HT1080 (cell line): ENCODE measurements at regions not wholly inside any gene's neighbourhood (a gene's known extent, or its start where the extent isn't known, plus 50 kb on each side); places are given as distances from the start of the nearest gene placed in this dataset.

Experiments used
- DNase-seq: peaks from one replicate; pipeline ENCODE4 v3.0.0-alpha.2; 2015; ENCODE audit warnings: low read depth

GRCh38 chr17:77439189-77440018 is 298.6 kb downstream of the SEC14L1 start:
- DNase-seq, result no peak

- no peak for DNase-seq
Observed at GRCh38 chr17:77440560-77440981, 299.8 kb downstream of the SEC14L1 start.

GRCh38 chr17:77441130-77441920 is 300.6 kb downstream of the SEC14L1 start:
- DNase-seq, result no peak

GRCh38 chr17:77441940-77442339 is 301.2 kb downstream of the SEC14L1 start:
- DNase-seq, result no peak

- no peak for DNase-seq
Observed at GRCh38 chr17:77442976-77443747, 302.4 kb downstream of the SEC14L1 start.

- no peak for DNase-seq
Observed at GRCh38 chr17:77443748-77444260, 303.0 kb downstream of the SEC14L1 start.

GRCh38 chr17:77444628-77444983 is 303.8 kb downstream of the SEC14L1 start:
- no peak for DNase-seq

GRCh38 chr17:77444984-77445759 is 304.4 kb downstream of the SEC14L1 start:
- no peak for DNase-seq

- DNase-seq, result no peak
Observed at GRCh38 chr17:77445760-77446532, 305.2 kb downstream of the SEC14L1 start.

GRCh38 chr17:77446940-77447634 is 306.3 kb downstream of the SEC14L1 start:
- DNase-seq, result no peak

GRCh38 chr17:77449373-77449907 is 308.7 kb downstream of the SEC14L1 start:
- DNase-seq, result no peak

GRCh38 chr17:77449908-77450741 is 309.4 kb downstream of the SEC14L1 start:
- no peak for DNase-seq

GRCh38 chr17:77450742-77451244 is 310.0 kb downstream of the SEC14L1 start:
- no peak for DNase-seq

- DNase-seq, result no peak
Observed at GRCh38 chr17:77451245-77451893, 310.6 kb downstream of the SEC14L1 start.

GRCh38 chr17:77451894-77452852 is 311.4 kb downstream of the SEC14L1 start:
- no peak for DNase-seq

- no peak for DNase-seq
Observed at GRCh38 chr17:77453613-77454241, 313.0 kb downstream of the SEC14L1 start.
